H1 (cell line): ENCODE measurements at regions not wholly inside any gene's neighbourhood (a gene's known extent, or its start where the extent isn't known, plus 50 kb on each side); places are given as distances from the start of the nearest gene placed in this dataset.

ENCODE experiments used
- CTCF ChIA-PET: fragments of 300-600 bp; sonication (Branson Sonifier 250); formaldehyde crosslinking; loops from one replicate; lab custom pipeline; 2021; ENCODE audit not compliant: partially characterized antibody; lab: Charles Lee
- POLR2A ChIA-PET: fragments of 300-600 bp; sonication (Branson Sonifier 250); formaldehyde crosslinking; loops from one replicate; lab custom pipeline; 2021; ENCODE audit warnings: inconsistent platforms; ENCODE audit not compliant: partially characterized antibody; lab: Charles Lee
- DNase-seq, 2 experiments: peaks; one replicate each; pipeline versions ENCODE4 v3.0.0 to v3.0.0-alpha.2; 2010 to 2022; ENCODE audit warnings: low spot score in 2 of 2, low read depth in 1 of 2, mixed read lengths in 1 of 2
- FAIRE-seq: peaks from 2 replicates; lab custom pipeline; 2011; peaks lifted over from hg19 to GRCh38; lab: Jason Lieb, UNC
- H2AFZ ChIP-seq: 2 replicates; pipeline ENCODE4 v1.8.1; 2012; ENCODE audit warnings: low read length, inconsistent platforms
- H2AK5ac ChIP-seq: 2 replicates; pipeline ENCODE4 v1.6.1; 2013; ENCODE audit warnings: low read depth, low read length
- H2BK120ac ChIP-seq: replicated peaks from 2 replicates; pipeline ENCODE3; 2013; ENCODE audit warnings: low read depth, low read length, inconsistent platforms
- H2BK12ac ChIP-seq: 2 replicates; pipeline ENCODE4 v1.6.1; 2013; ENCODE audit warnings: low read depth, low read length
- H2BK15ac ChIP-seq: 2 replicates; pipeline ENCODE4 v1.6.1; 2013; ENCODE audit warnings: low read length
- H2BK20ac ChIP-seq: 2 replicates; pipeline ENCODE4 v1.6.1; 2013; ENCODE audit warnings: low read length
- H2BK5ac ChIP-seq: 2 replicates; pipeline ENCODE4 v1.6.1; 2013; ENCODE audit warnings: low read depth, low read length
- H3K14ac ChIP-seq: 2 replicates; pipeline ENCODE4 v1.6.1; 2013; ENCODE audit warnings: inconsistent platforms; ENCODE audit not compliant: insufficient read length
- H3K18ac ChIP-seq: 2 replicates; pipeline ENCODE4 v1.6.1; 2013; ENCODE audit warnings: low read length; ENCODE audit errors: extremely low read depth
- H3K23ac ChIP-seq: 2 replicates; pipeline ENCODE4 v1.6.1; 2013; ENCODE audit warnings: inconsistent platforms; ENCODE audit not compliant: insufficient read length
- H3K23me2 ChIP-seq: 2 replicates; pipeline ENCODE4 v1.6.1; 2013; ENCODE audit warnings: low read depth, low read length
- H3K27ac ChIP-seq: 2 replicates; pipeline ENCODE4 v1.6.1; 2011; ENCODE audit warnings: low read depth, low read length, inconsistent platforms
- H3K27me3 ChIP-seq, 4 experiments: replicated peaks in 1 of 4; 1 replicate in 1 of 4; 2 replicates in 3 of 4; pipeline versions ENCODE4 v1.6.1 to v1.8.1; 2011 to 2013; ENCODE audit warnings: low read length in 3 of 4, mild to moderate bottlenecking in 3 of 4, inconsistent platforms in 2 of 4, mixed read lengths in 2 of 4, moderate library complexity in 1 of 4; ENCODE audit not compliant: control insufficient read depth in 3 of 4, insufficient read depth in 3 of 4; ENCODE audit errors: extremely low read depth in 1 of 4
- H3K36me3 ChIP-seq, 4 experiments: 2 replicates each; pipeline versions ENCODE4 v1.6.1 to v1.8.1; 2011 to 2013; ENCODE audit warnings: mild to moderate bottlenecking in 4 of 4, low read length in 3 of 4, moderate library complexity in 2 of 4, control low read depth in 1 of 4, inconsistent platforms in 1 of 4; ENCODE audit not compliant: insufficient read depth in 4 of 4, control insufficient read depth in 2 of 4
- H3K4ac ChIP-seq: replicated peaks from 2 replicates; pipeline ENCODE3; 2013; ENCODE audit warnings: low read length, low read depth, mixed read lengths, inconsistent platforms; ENCODE audit not compliant: insufficient read length
- H3K4me1 ChIP-seq, 4 experiments: replicated peaks in 1 of 4; 1 replicate in 1 of 4; 2 replicates in 3 of 4; pipeline versions ENCODE4 v1.6.1 to v1.8.1; 2011 to 2013; ENCODE audit warnings: low read length in 3 of 4, inconsistent platforms in 2 of 4, mixed read lengths in 1 of 4; ENCODE audit not compliant: insufficient read depth in 4 of 4, control insufficient read depth in 3 of 4
- H3K4me2 ChIP-seq, 2 experiments: 2 replicates each; pipeline versions ENCODE4 v1.6.1 to v1.8.1; 2011 to 2013; ENCODE audit warnings: low read depth in 2 of 2, low read length in 2 of 2, control low read depth in 1 of 2, inconsistent platforms in 1 of 2, mild to moderate bottlenecking in 1 of 2; ENCODE audit not compliant: insufficient read depth in 1 of 2
- H3K4me3 ChIP-seq, 4 experiments: fragments of 200-600, 300-600 bp in 1 of 4; sonication (generic), shearing (Covaris generic), sonication (Bioruptor Twin) in 1 of 4; 2 replicates each; pipeline versions ENCODE4 v1.5.1 to v1.8.1; 2011 to 2016; ENCODE audit warnings: low read length in 4 of 4, low read depth in 3 of 4, control low read depth in 2 of 4, inconsistent platforms in 2 of 4, mild to moderate bottlenecking in 2 of 4, mixed read lengths in 1 of 4, moderate library complexity in 1 of 4; ENCODE audit not compliant: insufficient read depth in 2 of 4; ENCODE audit errors: extremely low read depth in 1 of 4
- H3K56ac ChIP-seq: replicated peaks from 2 replicates; pipeline ENCODE3; 2013; ENCODE audit warnings: low read depth, mild to moderate bottlenecking, mixed read lengths, low read length, inconsistent platforms; ENCODE audit not compliant: insufficient read length
- H3K79me1 ChIP-seq: 2 replicates; pipeline ENCODE4 v1.6.1; 2013; ENCODE audit warnings: low read depth, low read length, control low read depth
- H3K79me2 ChIP-seq, 2 experiments: 2 replicates each; pipeline versions ENCODE4 v1.6.1 to v1.8.1; 2012 to 2013; ENCODE audit warnings: low read length in 2 of 2, mild to moderate bottlenecking in 2 of 2, inconsistent platforms in 1 of 2; ENCODE audit not compliant: insufficient read depth in 2 of 2, control insufficient read depth in 1 of 2
- H3K9ac ChIP-seq, 4 experiments: replicated peaks in 1 of 4; 1 replicate in 1 of 4; 2 replicates in 3 of 4; pipeline versions ENCODE4 v1.6.1 to v1.8.1; 2011 to 2013; ENCODE audit warnings: low read depth in 3 of 4, low read length in 3 of 4, control low read depth in 2 of 4, mild to moderate bottlenecking in 2 of 4, moderate library complexity in 2 of 4, inconsistent platforms in 1 of 4; ENCODE audit errors: extremely low read depth in 1 of 4
- H3K9me3 ChIP-seq, 2 experiments: 2 replicates each; pipeline versions ENCODE4 v1.6.1 to v1.8.1; 2012 to 2013; ENCODE audit warnings: mild to moderate bottlenecking in 2 of 2, moderate library complexity in 2 of 2, control low read depth in 1 of 2, inconsistent platforms in 1 of 2, low read depth in 1 of 2, low read length in 1 of 2, mixed read lengths in 1 of 2; ENCODE audit not compliant: insufficient read depth in 2 of 2
- H4K20me1 ChIP-seq, 2 experiments: replicated peaks in 1 of 2; 2 replicates each; pipeline versions ENCODE3 to v1.8.1; 2011 to 2013; ENCODE audit warnings: inconsistent platforms in 2 of 2, low read length in 2 of 2, mild to moderate bottlenecking in 1 of 2; ENCODE audit not compliant: insufficient read depth in 2 of 2, control insufficient read depth in 1 of 2
- H4K5ac ChIP-seq: 2 replicates; pipeline ENCODE4 v1.6.1; 2013; ENCODE audit warnings: low read length, low read depth, mixed read lengths, inconsistent platforms; ENCODE audit not compliant: insufficient read length
- H4K8ac ChIP-seq: 2 replicates; pipeline ENCODE4 v1.8.0; 2013; ENCODE audit warnings: mild to moderate bottlenecking, moderate library complexity, low read length, inconsistent platforms; ENCODE audit not compliant: insufficient read depth; ENCODE audit errors: extremely low read depth
- H4K91ac ChIP-seq: replicated peaks from 2 replicates; pipeline ENCODE3; 2013; ENCODE audit warnings: low read length, mixed read lengths, inconsistent platforms; ENCODE audit not compliant: insufficient read length
- ASH2L ChIP-seq: fragments of 200-600, 300-600 bp; sonication (generic); IDR thresholded peaks from one replicate; pipeline ENCODE4 v1.7.1; 2017; ENCODE audit warnings: low read length
- CBX8 ChIP-seq: fragments of 300-800, 300-1000 bp; sonication (generic); IDR thresholded peaks from 2 replicates; pipeline ENCODE4 v1.7.1; 2016; ENCODE audit warnings: low read depth, low read length, borderline replicate concordance
- CHD1 ChIP-seq: IDR thresholded peaks from 2 replicates; pipeline ENCODE4 v1.6.1; 2012; ENCODE audit warnings: low read depth, low read length, improper control_type of control experiment
- NANOG ChIP-seq: IDR thresholded peaks from 2 replicates; pipeline ENCODE4 v1.6.1; 2011; ENCODE audit warnings: low read length, low read depth, mild to moderate bottlenecking, inconsistent platforms; ENCODE audit not compliant: insufficient read depth, poor library complexity, severe bottlenecking
- POLR2AphosphoS5 ChIP-seq: IDR thresholded peaks from 2 replicates; pipeline ENCODE4 v1.6.1; 2011; ENCODE audit warnings: low read depth, low read length
- RAD21 ChIP-seq, 2 experiments: IDR thresholded peaks in 1 of 2; conservative IDR thresholded peaks in 1 of 2; 2 replicates each; pipeline ENCODE4 v1.6.1; 2011; ENCODE audit warnings: low read depth in 2 of 2, low read length in 2 of 2, improper control_type of control experiment in 1 of 2, inconsistent platforms in 1 of 2, mild to moderate bottlenecking in 1 of 2, moderate library complexity in 1 of 2
- TAF1 ChIP-seq: IDR thresholded peaks from 2 replicates; pipeline ENCODE4 v1.6.1; 2011; ENCODE audit warnings: mild to moderate bottlenecking, low read depth, low read length
- ZNF274 ChIP-seq: IDR thresholded peaks from 2 replicates; pipeline ENCODE4 v1.7.0; 2012; ENCODE audit warnings: low read length, borderline replicate concordance; ENCODE audit errors: extremely low read depth
- WGBS, 2 experiments: shearing (Covaris generic) in 1 of 2; methylation state at CpG; one replicate each; pipeline versions ENCODE4 v1.1.6 to v1.1.7; 2013 to 2015; ENCODE audit warnings: low lambda C conversion rate in 2 of 2, mixed read lengths in 2 of 2, inconsistent platforms in 1 of 2, low coverage in 1 of 2, missing lambda C conversion rate in 1 of 2; ENCODE audit not compliant: insufficient replicate concordance in 2 of 2, insufficient coverage in 1 of 2, insufficient read length in 1 of 2; ENCODE audit errors: extremely low coverage in 1 of 2, missing lambda C conversion rate in 1 of 2; 5-methylcytosine and 5-hydroxymethylcytosine counted together

DNA sequence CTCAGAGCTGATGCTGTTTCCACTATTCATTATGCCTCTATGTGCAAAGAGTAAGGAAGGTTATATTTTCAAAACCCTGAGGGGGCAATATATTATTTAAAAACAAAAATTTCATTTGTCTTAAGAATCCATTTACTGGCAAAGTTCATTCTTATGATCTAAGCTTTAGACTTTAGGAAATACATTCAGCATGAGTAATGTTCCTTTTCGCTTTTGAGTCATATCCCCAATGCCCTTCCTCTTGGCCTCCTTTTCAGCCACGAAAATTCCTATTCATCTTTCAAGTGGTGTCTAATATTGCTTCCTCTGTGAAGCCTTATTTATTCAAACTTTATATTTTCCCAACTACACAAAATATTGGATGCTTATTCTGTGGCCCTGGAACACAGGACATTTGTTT is 1317.0 kb downstream of the PCDH9 start:
- WGBS, 2 experiments: 83% methylated on average over 2 of the region's 2 CpGs; no CpG with 5 or more reads in 1 of the 2 experiments
- H2BK20ac ChIP-seq: no peak overlapping the region
- no peak overlapping the region for H4K8ac ChIP-seq
- H4K20me1 ChIP-seq: no peaks in the 10 kb centered on the region
- ChIA-PET CTCF (no interaction called here), POLR2A (no interaction called here)
- DNase-seq: no peak
- H2BK15ac ChIP-seq: no peak overlapping the region
- H3K79me2 ChIP-seq: no peaks in the 10 kb centered on the region
- no peak overlapping the region for H3K4me3 ChIP-seq
- no peaks in the 10 kb centered on the region for H3K23me2 ChIP-seq
- no peak overlapping the region for H3K4me2 ChIP-seq
- no peak overlapping the region for H2BK5ac ChIP-seq
- H3K9me3 ChIP-seq: no peaks in the 10 kb centered on the region
- H3K14ac ChIP-seq: no peak overlapping the region
- no peak overlapping the region for H2AFZ ChIP-seq
- H3K56ac ChIP-seq: no peak overlapping the region
- H3K4ac ChIP-seq: no peak overlapping the region
- no peaks in the 10 kb centered on the region for H3K4me1 ChIP-seq
- H3K23ac ChIP-seq: no peak overlapping the region
- no peak overlapping the region for H3K27ac ChIP-seq
- no peaks in the 10 kb centered on the region for H3K36me3 ChIP-seq
- H2BK120ac ChIP-seq: no peak overlapping the region
- H2BK12ac ChIP-seq: no peak overlapping the region
- H3K79me1 ChIP-seq: no peaks in the 10 kb centered on the region
- TF ChIP-seq CBX8: no peak
- no peak for TF ChIP-seq ZNF274
- no peak for TF ChIP-seq RAD21 (IDR thresholded peaks at IDR 0.05 in 1 of 2, conservative IDR thresholded peaks at IDR 0.05 in 1 of 2; ENCODE audit: low read depth in 2 of 2, low read length in 2 of 2)
- TF ChIP-seq ASH2L: no peak
- TF ChIP-seq CHD1: no peak
- TF ChIP-seq NANOG: no peak
- TF ChIP-seq TAF1: no peak
- TF ChIP-seq POLR2AphosphoS5: no peak
- H4K5ac ChIP-seq: no peak overlapping the region
- H4K91ac ChIP-seq: no peak overlapping the region
- H2AK5ac ChIP-seq: no peak overlapping the region
- FAIRE-seq: no peak
- H3K27me3 ChIP-seq: no peaks in the 10 kb centered on the region
- no peak overlapping the region for H3K9ac ChIP-seq
- H3K18ac ChIP-seq: no peak overlapping the region
